Mucosa of descending colon (tissue), 3 donors: ENCODE measurements at regions not wholly inside any gene's neighbourhood (a gene's known extent, or its start where the extent isn't known, plus 50 kb on each side); places are given as distances from the start of the nearest gene placed in this dataset.

ENCODE experiments used
- ATAC-seq: fragments of 200-7000 bp; cut with Tn5 transposase; one replicate; pipeline ENCODE4 v1.9.1; 2020; ENCODE audit warnings: mild to moderate bottlenecking, moderate library complexity
- DNase-seq, 3 donors: peaks; one replicate each; pipeline ENCODE4 v3.0.0-alpha.2; 2020
- H3K36me3 ChIP-seq: fragments of 200-600 bp; one replicate; pipeline ENCODE4 v1.8.0; 2021; ENCODE audit warnings: low read depth, mild to moderate bottlenecking
- H3K4me1 ChIP-seq: fragments of 200-600 bp; one replicate; pipeline ENCODE4 v1.8.0; 2021; ENCODE audit warnings: low read depth, mild to moderate bottlenecking
- H3K4me3 ChIP-seq: fragments of 200-600 bp; one replicate; pipeline ENCODE4 v1.8.0; 2021; ENCODE audit warnings: mild to moderate bottlenecking
- H3K9me3 ChIP-seq: fragments of 200-600 bp; one replicate; pipeline ENCODE4 v1.8.0; 2021; ENCODE audit warnings: mild to moderate bottlenecking
- CTCF ChIP-seq: fragments of 200-600 bp; IDR thresholded peaks from one replicate; pipeline ENCODE4 v1.8.0; 2022; ENCODE audit warnings: antibody characterized with exemption, mild to moderate bottlenecking
- intact Hi-C, 2 donors: fragments of 100-400 bp; cut with DNase I in 1 of 2; cut with micrococcal nuclease in 1 of 2; formaldehyde crosslinking; loops; one replicate each; pipeline versions ENCODE4 v1.11.0 to v1.11.1; 2022; cut with DNase I, micrococcal nuclease
- donor health status: DM: no; HTN: no; CAD: no; lungs with moderate emphysema.
- donor health status: DM: no; HTN: no; CAD: no.
- donor health status: DM: no; HTN: yes; CAD: no.

GRCh38 chr11:81071606-81072005 is 1630.8 kb upstream of the TENM4 start:
- Histone ChIP-seq H3K36me3 (no peaks in the 10 kb centered on the region), H3K4me3 (no peak overlapping the region), H3K9me3 (no peaks in the 10 kb centered on the region), H3K4me1 (no peaks in the 10 kb centered on the region)
- ATAC-seq: no peak
- TF ChIP-seq CTCF: no peak
- no peak for DNase-seq
- intact Hi-C loops: no loop called here

- DNase-seq (peak in 1 of 3 donors; percentile 23), ATAC-seq (peak; percentile 23)
- H3K36me3 ChIP-seq: no peaks in the 10 kb centered on the region
- TF ChIP-seq CTCF: no peak
- H3K9me3 ChIP-seq: no peaks in the 10 kb centered on the region
- H3K4me3 ChIP-seq: no peak overlapping the region
- H3K4me1 ChIP-seq: no peaks in the 10 kb centered on the region
- intact Hi-C loops: no loop called here
Observed at GRCh38 chr11:81070948-81071347, 1630.1 kb upstream of the TENM4 start.

GRCh38 chr11:81059356-81059755 is 1618.5 kb upstream of the TENM4 start:
- DNase-seq (no peak), ATAC-seq (no peak)
- Histone ChIP-seq H3K4me3 (no peak overlapping the region), H3K36me3 (no peaks in the 10 kb centered on the region), H3K9me3 (no peaks in the 10 kb centered on the region), H3K4me1 (no peaks in the 10 kb centered on the region)
- intact Hi-C loops: no loop called here
- no peak for TF ChIP-seq CTCF

- intact Hi-C loops: no loop called here
- no peak for TF ChIP-seq CTCF
- ATAC-seq: no peak
- no peaks in the 10 kb centered on the region for H3K4me1 ChIP-seq
- no peak for DNase-seq
- no peak overlapping the region for H3K4me3 ChIP-seq
- no peaks in the 10 kb centered on the region for H3K9me3 ChIP-seq
- no peaks in the 10 kb centered on the region for H3K36me3 ChIP-seq
Observed at GRCh38 chr11:81052344-81053158, 1611.7 kb upstream of the TENM4 start.

GRCh38 chr11:81039916-81040524 is 1599.2 kb upstream of the TENM4 start:
- ATAC-seq (peak; percentile 82), DNase-seq (peak in 2 of 3 donors; percentile 8 to 32)
- no peak for TF ChIP-seq CTCF
- no peaks in the 10 kb centered on the region for H3K36me3 ChIP-seq
- H3K4me3 ChIP-seq: no peak overlapping the region
- H3K4me1 ChIP-seq: peaks cover 5% of the 10 kb centered on the region
- intact Hi-C loops: loop anchor here in 1 of 2 donors (5.0 kb wide), 1 partner anchor 47 kb away; no protein-coding TSS in a partner anchor
- H3K9me3 ChIP-seq: peaks cover 13% of the 10 kb centered on the region
